ENCODE measurements at regions not wholly inside any gene's neighbourhood (a gene's known extent, or its start where the extent isn't known, plus 50 kb on each side); places are given as distances from the start of the nearest gene placed in this dataset.

DNA sequence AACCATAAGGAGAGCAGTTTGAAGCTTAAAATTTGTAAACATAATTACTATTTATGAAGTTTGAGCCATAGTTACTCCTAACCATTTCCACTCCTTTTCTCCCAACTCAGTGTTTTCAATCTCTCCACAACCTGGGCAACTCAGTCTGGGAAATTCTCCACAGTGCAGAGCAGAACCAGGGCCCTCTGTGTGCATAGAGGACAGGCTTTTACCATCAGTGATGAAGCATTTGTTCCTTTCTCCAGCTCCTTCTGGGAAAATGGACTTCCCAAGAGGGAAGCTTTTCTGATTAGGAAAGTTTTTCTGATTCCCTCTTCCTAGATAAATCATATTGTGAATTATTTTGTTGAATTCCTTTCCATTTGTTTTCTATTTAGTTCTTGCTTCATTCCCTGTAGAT lies 132.3 kb upstream of the MPDZ start:
- H3K27me3 ChIP-seq (ENCODE audit: insufficient read depth), result no peaks in the 10 kb centered on the region
- H4K20me1 ChIP-seq (replicated peaks; ENCODE audit: insufficient read depth), result no peaks in the 10 kb centered on the region
- Mint-ChIP-seq H3K27ac (no peak overlapping the region), H3K27me3 (ENCODE audit: insufficient read depth, low read depth, poor library complexity) (no peaks in the 10 kb centered on the region), H3K36me3 (ENCODE audit: low read depth) (no peaks in the 10 kb centered on the region), H3K4me3 (no peak overlapping the region), H3K9me3 (no peaks in the 10 kb centered on the region), H3K4me1 (no peaks in the 10 kb centered on the region)
- TF ChIP-seq, protein P1, sequence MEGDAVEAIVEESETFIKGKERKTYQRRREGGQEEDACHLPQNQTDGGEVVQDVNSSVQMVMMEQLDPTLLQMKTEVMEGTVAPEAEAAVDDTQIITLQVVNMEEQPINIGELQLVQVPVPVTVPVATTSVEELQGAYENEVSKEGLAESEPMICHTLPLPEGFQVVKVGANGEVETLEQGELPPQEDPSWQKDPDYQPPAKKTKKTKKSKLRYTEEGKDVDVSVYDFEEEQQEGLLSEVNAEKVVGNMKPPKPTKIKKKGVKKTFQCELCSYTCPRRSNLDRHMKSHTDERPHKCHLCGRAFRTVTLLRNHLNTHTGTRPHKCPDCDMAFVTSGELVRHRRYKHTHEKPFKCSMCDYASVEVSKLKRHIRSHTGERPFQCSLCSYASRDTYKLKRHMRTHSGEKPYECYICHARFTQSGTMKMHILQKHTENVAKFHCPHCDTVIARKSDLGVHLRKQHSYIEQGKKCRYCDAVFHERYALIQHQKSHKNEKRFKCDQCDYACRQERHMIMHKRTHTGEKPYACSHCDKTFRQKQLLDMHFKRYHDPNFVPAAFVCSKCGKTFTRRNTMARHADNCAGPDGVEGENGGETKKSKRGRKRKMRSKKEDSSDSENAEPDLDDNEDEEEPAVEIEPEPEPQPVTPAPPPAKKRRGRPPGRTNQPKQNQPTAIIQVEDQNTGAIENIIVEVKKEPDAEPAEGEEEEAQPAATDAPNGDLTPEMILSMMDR (conservative IDR thresholded peaks at IDR 0.05; ENCODE audit: low read depth in 2 of 2), result no peak
- TF ChIP-seq, protein P2, sequence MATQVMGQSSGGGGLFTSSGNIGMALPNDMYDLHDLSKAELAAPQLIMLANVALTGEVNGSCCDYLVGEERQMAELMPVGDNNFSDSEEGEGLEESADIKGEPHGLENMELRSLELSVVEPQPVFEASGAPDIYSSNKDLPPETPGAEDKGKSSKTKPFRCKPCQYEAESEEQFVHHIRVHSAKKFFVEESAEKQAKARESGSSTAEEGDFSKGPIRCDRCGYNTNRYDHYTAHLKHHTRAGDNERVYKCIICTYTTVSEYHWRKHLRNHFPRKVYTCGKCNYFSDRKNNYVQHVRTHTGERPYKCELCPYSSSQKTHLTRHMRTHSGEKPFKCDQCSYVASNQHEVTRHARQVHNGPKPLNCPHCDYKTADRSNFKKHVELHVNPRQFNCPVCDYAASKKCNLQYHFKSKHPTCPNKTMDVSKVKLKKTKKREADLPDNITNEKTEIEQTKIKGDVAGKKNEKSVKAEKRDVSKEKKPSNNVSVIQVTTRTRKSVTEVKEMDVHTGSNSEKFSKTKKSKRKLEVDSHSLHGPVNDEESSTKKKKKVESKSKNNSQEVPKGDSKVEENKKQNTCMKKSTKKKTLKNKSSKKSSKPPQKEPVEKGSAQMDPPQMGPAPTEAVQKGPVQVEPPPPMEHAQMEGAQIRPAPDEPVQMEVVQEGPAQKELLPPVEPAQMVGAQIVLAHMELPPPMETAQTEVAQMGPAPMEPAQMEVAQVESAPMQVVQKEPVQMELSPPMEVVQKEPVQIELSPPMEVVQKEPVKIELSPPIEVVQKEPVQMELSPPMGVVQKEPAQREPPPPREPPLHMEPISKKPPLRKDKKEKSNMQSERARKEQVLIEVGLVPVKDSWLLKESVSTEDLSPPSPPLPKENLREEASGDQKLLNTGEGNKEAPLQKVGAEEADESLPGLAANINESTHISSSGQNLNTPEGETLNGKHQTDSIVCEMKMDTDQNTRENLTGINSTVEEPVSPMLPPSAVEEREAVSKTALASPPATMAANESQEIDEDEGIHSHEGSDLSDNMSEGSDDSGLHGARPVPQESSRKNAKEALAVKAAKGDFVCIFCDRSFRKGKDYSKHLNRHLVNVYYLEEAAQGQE (IDR thresholded peaks at IDR 0.05; ENCODE audit: unreplicated experiment), result no peak
- TF ChIP-seq ZNF331 (CRISPR knock-in tag; IDR thresholded peaks at IDR 0.05; ENCODE audit: low read depth) (no peak), EZH2phosphoT487 (IDR thresholded peaks at IDR 0.05; ENCODE audit: unreplicated experiment) (no peak), JUNB (IDR thresholded peaks at IDR 0.05; ENCODE audit: unreplicated experiment) (no peak), EZH2 (IDR thresholded peaks at IDR 0.05; ENCODE audit: low read depth, unreplicated experiment) (no peak), NANOG (IDR thresholded peaks at IDR 0.05; ENCODE audit: borderline replicate concordance) (no peak), POLR2AphosphoS5 (IDR thresholded peaks at IDR 0.05; ENCODE audit: low read depth) (no peak), STAT1 (IDR thresholded peaks at IDR 0.05; ENCODE audit: unreplicated experiment) (no peak), CREB1 (CRISPR knock-in tag; IDR thresholded peaks at IDR 0.05; ENCODE audit: low read depth) (no peak), ZNF114 (CRISPR knock-in tag; IDR thresholded peaks at IDR 0.05) (no peak)
- TF ChIP-seq, protein P3, sequence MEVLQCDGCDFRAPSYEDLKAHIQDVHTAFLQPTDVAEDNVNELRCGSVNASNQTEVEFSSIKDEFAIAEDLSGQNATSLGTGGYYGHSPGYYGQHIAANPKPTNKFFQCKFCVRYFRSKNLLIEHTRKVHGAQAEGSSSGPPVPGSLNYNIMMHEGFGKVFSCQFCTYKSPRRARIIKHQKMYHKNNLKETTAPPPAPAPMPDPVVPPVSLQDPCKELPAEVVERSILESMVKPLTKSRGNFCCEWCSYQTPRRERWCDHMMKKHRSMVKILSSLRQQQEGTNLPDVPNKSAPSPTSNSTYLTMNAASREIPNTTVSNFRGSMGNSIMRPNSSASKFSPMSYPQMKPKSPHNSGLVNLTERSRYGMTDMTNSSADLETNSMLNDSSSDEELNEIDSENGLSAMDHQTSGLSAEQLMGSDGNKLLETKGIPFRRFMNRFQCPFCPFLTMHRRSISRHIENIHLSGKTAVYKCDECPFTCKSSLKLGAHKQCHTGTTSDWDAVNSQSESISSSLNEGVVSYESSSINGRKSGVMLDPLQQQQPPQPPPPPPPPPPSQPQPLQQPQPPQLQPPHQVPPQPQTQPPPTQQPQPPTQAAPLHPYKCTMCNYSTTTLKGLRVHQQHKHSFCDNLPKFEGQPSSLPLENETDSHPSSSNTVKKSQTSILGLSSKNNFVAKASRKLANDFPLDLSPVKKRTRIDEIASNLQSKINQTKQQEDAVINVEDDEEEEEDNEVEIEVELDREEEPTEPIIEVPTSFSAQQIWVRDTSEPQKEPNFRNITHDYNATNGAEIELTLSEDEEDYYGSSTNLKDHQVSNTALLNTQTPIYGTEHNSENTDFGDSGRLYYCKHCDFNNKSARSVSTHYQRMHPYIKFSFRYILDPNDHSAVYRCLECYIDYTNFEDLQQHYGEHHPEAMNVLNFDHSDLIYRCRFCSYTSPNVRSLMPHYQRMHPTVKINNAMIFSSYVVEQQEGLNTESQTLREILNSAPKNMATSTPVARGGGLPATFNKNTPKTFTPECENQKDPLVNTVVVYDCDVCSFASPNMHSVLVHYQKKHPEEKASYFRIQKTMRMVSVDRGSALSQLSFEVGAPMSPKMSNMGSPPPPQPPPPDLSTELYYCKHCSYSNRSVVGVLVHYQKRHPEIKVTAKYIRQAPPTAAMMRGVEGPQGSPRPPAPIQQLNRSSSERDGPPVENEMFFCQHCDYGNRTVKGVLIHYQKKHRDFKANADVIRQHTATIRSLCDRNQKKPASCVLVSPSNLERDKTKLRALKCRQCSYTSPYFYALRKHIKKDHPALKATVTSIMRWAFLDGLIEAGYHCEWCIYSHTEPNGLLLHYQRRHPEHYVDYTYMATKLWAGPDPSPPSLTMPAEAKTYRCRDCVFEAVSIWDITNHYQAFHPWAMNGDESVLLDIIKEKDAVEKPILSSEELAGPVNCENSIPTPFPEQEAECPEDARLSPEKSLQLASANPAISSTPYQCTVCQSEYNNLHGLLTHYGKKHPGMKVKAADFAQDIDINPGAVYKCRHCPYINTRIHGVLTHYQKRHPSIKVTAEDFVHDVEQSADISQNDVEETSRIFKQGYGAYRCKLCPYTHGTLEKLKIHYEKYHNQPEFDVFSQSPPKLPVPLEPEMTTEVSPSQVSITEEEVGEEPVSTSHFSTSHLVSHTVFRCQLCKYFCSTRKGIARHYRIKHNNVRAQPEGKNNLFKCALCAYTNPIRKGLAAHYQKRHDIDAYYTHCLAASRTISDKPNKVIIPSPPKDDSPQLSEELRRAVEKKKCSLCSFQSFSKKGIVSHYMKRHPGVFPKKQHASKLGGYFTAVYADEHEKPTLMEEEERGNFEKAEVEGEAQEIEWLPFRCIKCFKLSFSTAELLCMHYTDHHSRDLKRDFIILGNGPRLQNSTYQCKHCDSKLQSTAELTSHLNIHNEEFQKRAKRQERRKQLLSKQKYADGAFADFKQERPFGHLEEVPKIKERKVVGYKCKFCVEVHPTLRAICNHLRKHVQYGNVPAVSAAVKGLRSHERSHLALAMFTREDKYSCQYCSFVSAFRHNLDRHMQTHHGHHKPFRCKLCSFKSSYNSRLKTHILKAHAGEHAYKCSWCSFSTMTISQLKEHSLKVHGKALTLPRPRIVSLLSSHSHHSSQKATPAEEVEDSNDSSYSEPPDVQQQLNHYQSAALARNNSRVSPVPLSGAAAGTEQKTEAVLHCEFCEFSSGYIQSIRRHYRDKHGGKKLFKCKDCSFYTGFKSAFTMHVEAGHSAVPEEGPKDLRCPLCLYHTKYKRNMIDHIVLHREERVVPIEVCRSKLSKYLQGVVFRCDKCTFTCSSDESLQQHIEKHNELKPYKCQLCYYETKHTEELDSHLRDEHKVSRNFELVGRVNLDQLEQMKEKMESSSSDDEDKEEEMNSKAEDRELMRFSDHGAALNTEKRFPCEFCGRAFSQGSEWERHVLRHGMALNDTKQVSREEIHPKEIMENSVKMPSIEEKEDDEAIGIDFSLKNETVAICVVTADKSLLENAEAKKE (CRISPR knock-in tag; IDR thresholded peaks at IDR 0.05), result no peak
- TF ChIP-seq, protein P4, sequence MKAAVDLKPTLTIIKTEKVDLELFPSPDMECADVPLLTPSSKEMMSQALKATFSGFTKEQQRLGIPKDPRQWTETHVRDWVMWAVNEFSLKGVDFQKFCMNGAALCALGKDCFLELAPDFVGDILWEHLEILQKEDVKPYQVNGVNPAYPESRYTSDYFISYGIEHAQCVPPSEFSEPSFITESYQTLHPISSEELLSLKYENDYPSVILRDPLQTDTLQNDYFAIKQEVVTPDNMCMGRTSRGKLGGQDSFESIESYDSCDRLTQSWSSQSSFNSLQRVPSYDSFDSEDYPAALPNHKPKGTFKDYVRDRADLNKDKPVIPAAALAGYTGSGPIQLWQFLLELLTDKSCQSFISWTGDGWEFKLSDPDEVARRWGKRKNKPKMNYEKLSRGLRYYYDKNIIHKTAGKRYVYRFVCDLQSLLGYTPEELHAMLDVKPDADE (IDR thresholded peaks at IDR 0.05), result no peak
- H3K4me3 ChIP-seq, result no peak overlapping the region
- H3K4me2 ChIP-seq, result no peak overlapping the region
- H2AFZ ChIP-seq, result no peak overlapping the region
- no peaks in the 10 kb centered on the region for H3K79me2 ChIP-seq (replicated peaks; ENCODE audit: insufficient read depth)
- ATAC-seq, result no peak
- H3K9me2 ChIP-seq (ENCODE audit: insufficient read depth), result no peaks in the 10 kb centered on the region
- H3F3A ChIP-seq (replicated peaks; ENCODE audit: low read depth), result no peaks in the 10 kb centered on the region
- H3K4me1 ChIP-seq (ENCODE audit: insufficient read depth), result no peaks in the 10 kb centered on the region
- DNase-seq (ENCODE audit: low spot score), result no peak
- no peaks in the 10 kb centered on the region for H3K36me3 ChIP-seq (ENCODE audit: insufficient read depth)
- H3K27ac ChIP-seq (ENCODE audit: low read depth), result no peak overlapping the region

Data from GM23338 (cell line).